ENCODE measurements at regions not wholly inside any gene's neighbourhood (a gene's known extent, or its start where the extent isn't known, plus 50 kb on each side); places are given as distances from the start of the nearest gene placed in this dataset.
"Not testable (repeated sequence)": the region's sequence is repeated elsewhere in the genome, so short reads cannot be mapped to it uniquely, and the experiment has no call there.

DNA sequence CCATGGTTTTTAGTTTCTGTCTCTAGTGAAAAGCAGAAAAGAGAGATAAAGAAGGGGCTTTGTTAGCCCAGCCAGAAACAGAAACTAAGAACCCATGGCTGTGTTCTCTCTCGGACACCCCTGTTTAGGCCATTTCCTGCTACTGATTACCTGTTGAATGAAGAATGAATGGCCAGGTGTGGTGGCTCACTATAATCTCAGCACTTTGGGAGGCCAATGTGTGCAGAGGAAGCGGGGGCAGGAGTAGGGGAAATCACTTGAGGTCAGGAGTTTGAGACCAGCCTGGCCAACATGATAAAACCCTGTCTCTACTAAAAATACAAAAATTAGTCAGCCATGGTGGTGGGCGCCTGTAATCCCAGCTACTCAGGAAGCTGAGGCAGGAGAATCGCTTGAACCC is 93.8 kb upstream of the MSH6 start:
- DNase-seq, result not testable (repeated sequence)

DNA sequence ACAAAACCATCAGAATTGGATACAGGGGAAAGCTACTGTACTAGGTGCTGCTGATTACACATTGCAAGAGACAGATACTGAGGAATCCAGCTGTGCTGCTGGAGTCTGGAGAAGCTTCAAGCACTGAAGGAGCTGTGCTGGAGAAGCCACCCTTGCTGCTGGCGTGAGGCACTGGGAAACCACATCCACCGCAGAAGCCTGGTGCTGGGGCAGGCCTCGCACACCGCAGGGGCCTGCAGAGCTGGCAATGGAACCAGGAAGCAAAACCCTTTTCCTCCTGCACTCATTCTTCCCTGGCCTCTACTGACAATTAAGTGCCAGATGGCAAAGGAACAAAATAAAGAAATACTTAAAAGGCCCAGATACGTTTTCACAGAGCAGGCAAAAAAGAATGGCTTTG is 94.4 kb upstream of the MSH6 start:
- peak; percentile 43 for DNase-seq

DNA sequence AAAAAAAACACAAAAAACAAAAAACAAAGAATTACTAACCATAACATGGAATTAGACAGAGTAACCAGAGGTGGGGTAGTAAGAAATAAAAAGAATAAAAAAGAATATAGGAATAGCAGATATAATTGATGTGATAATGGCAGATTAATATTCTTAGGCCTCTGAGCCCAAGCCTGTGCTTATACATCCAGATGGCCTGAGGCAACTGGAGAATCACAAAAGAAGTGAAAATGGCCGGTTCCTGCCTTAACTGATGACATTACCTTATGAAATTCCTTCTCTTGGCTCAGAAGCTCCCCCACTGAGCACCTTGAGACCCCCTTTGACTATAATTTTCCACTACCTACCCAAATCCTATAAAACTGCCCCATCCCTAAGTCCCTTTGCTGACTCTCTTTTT is 95.1 kb upstream of the MSH6 start:
- DNase-seq, result no peak

DNA sequence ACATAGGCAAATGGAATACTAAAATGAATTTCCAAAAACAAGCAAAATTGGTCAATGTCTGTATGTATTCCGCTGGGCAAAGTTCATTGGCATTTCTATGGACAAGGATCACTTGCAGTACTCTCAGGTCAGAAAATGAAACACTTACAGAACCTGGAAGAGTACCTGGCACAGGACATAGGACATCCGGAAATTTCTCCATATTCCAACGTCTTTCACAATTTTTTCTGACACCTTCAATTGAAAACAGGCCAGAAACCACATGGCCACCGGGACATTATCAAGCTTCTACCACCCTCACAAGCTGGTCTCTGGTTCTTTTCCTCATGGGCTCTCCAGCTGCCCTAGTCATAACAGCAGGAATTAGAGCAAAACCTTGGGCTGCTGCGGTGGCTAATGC is 96.9 kb upstream of the MSH6 start:
- DNase-seq, result no peak

DNA sequence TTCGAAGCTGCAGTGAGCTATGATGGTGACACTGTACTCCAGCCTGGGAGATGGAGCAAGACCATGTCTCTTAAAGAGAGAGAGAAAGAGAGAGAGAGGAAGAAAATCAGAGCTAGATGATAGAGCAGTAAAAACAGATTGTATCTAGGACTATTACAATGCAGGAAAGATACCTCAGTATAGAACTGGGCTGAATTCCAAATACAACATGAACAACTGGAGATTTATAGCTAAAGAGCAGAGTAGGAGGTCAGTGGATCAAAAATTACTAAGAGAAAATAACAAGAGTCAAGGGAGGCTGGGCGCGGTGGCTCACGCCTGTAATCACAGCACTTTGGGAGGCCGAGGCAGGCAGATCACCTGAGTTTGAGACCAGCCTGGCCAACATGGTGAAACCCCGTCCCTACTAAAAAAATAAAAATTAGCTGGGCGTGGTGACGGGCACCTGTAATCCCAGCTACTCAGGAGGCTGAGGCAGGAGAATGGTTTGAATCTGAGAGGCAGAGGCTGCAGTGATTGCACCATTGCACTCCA is 100.7 kb upstream of the MSH6 start:
- DNase-seq, result no peak

DNA sequence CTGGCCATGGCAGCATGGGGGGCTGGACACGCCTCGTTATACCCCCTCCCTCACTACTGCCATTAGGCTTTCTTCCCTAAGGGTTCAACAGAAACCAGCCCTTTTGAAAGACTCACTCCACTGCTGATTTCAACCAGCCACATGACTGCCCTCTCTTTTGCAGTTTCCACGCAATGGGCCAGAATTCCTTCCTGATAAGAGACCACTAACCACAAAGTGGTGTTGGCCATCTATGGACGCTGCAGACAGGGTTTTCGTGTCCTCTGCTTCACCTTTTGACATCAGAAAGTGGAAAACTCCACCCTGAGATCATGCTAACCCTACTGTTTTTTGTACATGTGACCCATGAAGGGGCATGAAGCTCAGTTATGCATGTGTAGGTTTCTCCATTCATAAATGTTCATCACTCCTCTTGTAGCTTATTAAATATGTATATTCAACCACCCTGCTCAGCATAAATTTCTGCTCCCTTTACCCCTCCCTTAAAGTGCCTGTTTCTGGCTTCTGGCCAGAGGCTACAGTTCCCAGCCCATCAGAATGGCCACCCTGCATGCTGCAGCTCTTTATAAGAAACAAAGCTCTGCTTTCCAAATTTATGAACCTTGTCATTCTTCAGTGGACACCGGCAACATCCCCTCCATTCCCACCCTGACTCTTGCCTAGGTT is 105.6 kb upstream of the KCNK12 start:
- DNase-seq, result no peak

DNA sequence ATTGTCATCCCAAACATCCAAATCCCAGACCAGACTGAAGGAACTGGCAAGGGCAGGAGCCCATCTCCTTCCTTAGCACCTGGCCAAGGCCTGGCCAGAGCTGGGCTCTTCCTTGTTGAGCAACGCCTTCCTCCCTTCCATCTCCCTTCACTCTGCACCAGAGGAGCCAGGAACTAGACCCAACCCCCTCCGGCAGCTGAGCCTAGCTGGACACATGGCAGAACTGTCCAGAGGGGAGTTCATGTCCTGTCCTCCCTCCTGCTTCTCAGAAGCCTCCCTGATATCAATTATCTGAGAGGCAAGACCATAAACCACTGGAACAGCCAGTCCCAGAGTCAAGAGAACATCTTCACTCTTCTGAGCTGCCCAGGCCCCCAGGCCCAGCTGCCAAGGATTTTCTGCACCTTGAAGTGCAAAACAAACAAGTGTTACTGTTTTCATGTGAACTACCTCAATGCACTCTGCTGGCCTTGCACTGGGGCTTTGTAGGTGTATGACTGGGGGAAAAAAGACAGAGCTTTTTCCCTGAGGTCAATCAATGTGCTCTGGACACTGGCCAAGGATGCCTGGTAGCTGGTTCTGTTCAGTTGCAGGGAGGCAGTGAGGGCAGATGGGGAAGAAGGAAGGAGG is 104.5 kb upstream of the KCNK12 start:
- peak; percentile 62 for DNase-seq

DNA sequence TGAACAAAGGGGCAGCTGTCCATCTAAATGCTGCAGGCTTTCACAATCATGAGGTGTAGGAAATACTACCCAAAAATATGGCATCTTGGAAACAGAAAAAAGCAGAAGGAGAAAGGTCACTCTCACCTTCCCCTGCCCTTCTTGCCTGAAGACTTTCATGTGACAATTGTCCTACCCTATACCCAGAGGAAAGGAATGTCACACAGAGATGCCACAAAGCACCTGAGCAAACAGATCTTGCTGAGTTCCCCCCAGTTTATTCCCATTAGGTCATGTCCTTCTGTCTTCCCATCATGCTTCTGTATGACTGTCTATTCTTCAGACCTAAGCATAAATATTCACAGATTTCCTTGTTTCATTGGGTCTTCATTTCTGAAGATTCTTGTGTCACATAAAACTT is 95.5 kb upstream of the KCNK12 start:
- peak; percentile 27 for DNase-seq

DNA sequence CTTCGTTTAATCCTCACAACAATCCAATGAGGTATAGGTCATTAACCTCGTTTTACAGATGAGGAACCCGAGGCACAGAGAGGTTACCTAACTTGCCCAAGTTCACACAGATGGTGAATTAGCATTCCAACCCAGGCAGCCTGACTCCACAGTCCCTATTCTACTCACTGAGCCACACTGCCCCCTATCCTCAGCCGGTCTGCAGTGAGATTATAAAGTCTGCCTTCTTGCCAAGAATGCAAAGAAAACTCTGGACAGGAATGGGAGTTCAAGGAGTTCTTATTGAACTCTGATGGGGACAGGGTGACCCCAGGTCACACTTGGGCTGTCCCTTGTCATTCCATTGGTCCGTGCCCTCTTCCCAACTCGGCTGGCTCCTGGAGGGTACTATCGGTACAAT is 94.0 kb upstream of the KCNK12 start:
- peak; percentile 22 for DNase-seq

DNA sequence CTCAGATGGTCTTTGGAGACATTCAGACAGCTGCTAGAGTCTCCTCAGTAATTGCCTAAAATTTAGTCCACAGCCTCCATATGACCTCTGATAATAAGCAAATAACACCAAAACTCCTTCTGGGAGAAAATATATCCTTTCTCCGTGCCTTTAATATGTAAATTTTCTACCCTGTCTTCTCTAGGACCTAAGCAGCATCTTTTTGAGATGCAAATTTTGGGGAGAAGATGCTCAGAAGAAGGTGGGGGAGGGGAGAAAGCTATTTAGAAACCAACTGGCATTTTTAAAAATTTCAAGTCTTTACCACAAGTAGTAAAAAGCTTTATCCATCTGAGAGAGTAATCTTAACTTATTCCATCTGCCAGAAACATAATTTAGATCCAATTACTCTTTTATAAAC is 91.8 kb upstream of the KCNK12 start:
- DNase-seq, result no peak

DNA sequence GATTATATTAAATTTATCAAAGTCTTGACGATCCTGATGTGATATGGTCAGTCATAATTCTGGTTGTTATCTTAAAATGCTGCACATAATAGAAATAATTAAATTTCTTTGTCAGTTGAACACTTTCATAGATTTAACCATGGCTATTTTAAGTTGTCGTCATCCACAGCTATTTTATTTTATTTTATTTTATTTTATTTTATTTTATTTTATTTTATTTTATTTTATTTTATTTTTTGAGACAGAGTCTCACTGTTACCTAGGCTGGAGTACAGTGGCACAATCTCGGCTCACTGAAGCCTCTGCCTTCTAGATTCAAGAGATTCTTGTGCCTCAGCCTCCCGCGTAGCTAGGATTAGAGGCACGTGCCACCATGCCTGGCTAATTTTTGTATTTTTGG is 90.5 kb upstream of the KCNK12 start:
- no peak for DNase-seq

DNA sequence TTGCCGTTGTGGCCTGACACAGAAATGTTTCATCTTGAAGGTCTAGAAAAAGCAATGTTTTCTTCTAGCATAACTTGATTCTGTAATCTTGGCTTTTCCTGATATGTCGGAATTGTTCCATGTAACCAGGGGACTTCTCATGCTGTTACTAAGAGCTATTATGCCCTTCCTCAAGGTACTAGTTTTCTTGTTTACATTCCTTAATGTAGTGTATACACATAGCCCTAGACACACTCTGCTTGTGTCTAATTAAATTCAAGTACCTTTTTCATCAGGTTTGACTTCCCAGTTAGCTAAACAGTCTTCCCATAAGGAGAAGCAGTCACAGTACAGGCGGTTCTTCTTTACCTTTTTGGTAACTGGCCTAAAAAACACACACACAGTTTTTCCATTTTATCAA is 89.4 kb upstream of the KCNK12 start:
- DNase-seq, result no peak

DNA sequence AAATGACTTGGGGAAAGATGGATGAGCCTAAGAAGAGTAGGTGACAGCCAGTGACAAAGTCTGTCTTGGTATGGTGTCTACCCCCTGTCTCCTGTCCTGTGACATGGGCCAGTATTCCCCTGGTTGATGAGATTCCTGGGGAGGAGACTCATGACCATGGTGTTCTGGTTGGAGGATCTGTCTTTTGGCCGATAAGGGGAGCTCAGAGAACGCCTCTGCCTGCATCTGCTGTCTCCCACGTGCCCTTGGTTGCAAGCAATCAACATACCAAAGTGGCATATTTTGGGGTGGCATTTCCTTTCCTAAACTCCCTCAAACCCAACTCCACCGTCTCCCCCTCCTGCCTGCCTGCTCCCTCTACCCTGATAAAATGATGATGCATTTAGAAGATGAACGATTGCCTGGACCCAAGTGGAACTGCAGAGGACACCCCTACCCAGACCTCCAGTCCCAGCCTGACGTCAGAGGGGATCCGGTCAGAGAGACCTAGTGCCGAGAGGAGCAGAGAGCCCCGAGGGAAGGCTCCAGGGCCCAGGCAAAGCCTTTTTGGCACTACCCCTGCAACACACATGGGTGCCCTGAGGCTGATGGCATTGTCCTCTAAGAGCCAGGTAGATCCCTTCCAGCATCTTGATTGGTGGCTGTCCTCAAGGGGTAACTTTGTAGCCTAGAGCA is 88.0 kb upstream of the KCNK12 start:
- no peak for DNase-seq

DNA sequence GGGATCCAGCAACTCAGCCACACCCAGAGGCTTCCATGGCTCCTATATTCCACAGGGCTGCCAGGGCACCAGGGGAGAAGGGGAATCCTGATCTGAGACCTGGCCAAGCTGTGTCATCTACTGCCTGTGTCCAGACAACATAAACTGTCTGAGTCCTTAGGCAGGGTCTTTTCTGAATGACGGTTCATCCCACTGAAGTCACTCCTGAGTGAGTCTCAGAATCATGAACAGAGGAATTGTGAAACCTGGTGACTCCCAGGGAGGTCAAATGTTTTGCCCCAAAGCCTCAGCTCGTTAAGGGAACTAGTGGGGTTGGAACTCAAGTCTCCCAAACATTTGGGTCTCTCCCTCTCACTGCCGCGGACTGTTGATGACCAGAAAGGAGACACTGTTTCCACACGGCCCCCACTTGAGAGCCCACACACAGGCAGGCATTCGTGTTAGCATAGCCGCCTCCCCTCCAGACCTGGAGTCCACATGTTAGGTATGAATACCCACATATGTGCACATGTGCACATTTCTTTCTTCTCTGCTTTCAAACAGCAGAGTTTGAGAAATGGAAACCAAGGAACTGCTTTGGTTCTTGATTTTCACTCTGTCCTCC is 87.2 kb upstream of the KCNK12 start:
- DNase-seq, result no peak

DNA sequence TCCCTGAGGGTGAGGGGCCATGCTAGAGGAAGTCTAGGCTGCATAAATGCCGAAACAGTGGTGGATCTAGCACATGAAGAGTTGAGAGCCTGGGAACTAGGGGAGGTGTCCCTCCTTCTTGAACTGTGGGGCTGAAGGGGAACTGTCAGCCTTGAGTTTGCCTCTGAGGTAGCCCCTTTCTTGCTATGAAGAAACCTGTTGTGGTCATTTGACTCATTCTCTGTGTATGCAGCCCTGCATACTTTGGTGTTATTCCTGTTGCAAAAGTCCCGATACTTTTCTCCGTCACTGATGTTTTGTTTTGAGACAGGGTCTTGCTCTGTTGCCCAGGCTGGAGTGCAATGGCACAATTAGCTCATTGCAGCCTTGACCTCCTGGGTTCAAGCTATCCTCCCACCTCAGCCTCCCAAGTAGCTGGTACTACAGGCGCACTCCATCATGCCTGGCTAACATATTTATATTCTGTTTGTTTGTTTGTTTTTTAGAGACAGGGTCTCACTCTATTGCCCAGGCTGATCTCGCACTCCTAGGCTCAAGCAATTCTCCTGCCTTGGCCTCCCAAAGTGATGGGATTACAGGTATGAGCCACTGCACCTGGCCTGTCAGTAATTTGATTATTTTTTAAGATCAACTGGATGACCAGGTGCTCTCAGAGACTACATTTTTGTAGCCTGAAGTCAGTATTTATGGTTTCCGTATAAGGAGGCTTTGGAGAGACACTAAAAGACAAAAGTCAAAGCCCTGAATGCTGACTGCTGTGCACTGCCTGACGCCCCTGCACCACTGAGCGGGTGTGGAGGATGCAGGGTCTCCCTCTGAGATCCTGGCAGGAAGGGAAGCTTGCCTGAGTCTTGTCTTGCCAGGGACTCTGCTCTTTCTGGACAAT is 86.2 kb upstream of the KCNK12 start:
- DNase-seq, result no peak

DNA sequence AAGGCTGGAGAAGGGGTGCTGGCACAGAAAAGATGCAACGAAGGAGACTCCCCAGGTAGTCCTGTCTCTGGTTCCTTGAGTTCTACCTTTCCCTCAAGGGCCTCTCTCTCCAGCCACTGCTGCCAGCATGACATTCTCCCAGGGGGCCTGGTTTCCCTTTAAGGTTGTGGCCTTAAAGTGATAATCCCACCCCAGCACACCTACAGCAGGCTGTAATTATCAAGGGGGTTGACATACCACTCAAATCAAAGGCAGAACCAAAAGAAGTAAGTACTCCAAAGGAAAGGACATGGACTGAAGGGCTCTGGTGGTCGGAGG is 84.7 kb upstream of the KCNK12 start:
- peak; percentile 50 for DNase-seq

DNA sequence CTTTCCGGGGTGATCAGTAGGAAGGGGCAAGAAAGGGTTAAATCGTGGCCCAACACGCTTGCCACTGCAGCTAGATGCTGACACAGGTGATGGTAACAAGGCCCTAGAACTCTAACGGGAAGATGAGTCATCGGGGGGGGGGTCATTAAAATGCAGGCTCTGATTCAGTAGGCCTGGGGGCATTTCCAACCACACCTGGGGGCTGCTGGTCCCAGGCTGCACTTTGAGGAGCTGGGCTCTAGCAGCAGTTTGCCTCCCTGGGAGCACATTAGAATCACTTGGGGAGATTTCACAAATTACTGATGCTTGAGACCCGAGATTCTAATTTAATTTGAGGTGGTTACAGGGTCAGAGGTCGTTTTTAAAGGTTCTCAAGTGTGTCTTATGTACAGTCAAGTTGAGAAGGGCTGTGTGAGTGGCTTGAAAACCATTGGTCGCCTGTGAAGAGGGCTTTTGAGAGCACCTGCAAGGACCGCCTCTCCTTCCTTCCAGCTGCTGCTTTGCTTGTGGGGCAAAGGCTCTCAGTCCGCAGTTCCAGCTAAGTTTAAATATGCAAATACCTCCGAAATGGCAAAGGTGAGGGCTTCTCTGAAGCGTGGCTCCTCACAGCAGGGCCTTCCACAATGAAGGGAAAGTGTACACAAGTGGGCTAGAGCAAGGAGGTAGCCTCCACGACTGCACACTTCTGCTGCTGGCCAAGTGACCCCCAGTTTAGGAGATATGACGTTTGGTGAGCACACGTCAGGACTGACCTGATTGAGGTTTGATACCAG is 84.2 kb upstream of the KCNK12 start:
- peak; percentile 90 for DNase-seq

DNA sequence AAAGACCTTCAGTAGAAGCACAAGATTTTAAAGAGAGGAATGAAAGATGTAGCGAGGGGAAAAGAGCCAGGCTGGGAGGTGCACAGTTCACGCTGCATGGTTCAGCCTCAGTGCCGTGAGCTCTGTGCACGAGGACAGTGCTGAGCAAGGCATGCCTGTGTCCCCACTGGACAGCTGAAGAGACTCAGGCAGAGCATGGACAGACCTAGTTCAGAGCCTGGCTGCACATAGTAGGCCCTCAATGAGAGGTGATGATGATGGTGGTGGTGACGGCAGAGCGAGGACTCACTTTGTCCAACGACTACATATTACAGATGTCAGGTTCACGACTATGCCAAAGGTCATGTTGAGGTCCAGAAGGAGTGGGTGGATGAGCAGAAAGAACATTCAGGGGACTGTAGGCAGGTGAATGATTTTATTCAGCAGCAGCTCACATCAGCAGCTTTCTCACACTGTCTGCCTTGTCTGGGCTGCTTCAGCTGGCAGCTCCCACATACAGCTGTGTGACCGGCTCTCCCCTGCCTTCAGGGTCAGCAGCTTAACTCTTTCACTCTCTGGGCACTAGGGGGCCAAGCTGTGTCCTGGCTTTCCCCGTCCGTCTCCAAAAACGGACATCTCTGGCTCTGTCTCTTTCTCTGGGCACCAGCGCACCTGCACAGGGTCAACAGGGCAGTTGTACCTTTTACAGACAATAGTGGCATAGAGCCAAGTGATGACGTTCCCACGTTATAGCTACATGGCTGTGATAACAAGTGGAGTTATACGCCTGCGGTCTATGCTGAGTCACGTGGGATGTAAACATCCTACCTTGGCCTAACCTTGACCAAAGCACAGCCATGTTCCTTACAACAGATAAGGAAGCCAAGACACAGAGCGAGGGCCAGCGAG is 83.4 kb upstream of the KCNK12 start:
- peak; percentile 95 for DNase-seq

DNA sequence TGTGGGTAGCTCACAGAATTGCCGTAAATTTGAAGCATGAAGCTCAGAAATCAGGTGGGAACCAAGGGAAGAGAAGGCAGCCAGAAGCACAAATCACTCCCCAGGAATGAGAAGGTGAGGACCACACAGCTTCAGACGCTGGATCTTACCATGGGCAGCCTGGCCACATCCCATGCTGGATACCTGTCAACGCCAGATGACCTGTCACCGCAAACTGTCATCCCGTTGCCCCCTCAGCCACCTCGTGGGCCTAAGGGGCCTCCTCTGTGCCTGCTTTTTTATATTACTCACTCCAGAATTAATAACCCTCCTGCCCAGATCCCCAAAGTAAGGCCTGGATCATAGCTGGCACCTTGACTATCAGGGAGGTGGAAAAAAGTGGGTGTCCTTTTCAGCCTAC is 82.3 kb upstream of the KCNK12 start:
- no peak for DNase-seq

DNA sequence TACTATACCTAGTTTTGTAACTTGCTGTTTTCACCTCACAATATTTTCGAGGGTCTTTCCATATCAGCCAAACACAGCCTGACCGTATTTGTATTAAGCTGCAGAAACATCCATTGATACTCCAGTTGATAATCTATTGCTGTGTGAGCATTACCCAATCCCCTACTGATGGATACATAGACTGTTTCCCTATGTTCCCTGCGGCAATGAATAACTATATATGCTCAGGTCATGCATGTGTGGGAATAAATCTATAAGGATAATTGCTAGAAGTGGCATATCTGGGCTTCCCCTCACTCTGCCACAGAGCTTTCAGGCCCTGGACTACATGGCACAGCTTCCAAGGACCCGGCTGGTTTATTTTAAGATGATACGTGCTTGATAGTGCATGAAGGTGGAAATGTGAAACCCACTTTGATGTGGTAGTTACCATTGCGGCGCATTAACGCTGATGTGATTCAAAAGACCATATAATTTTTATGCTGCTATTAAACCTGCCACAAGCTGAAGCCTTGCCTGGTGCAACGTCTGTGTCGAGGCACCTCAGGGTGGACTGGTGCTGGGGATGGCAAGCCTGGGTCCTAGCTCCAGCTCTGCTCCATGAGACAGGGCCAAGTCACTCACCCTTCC is 81.4 kb upstream of the KCNK12 start:
- peak; percentile 21 for DNase-seq

DNA sequence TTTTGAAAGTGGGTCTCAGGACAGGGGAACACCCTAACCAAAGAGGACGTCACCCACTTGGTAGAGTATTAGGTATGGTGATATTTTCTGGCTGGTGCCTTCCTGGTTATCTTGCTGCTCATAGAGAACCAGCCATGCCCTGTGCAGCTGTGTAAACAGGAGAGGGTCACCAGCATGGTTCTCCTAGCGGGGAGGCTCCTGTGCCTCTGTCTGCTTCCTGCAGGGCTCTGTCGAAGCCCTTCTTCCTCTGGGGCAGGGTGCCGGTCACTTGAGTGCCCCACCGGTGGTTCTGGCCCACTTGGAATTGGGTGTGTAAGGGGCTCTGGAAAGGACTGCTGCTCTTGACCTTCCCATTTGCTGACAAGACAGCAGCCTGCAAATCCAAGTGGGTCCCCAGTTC is 80.5 kb upstream of the KCNK12 start:
- DNase-seq, result peak; percentile 94

Data from DMS53 (cell line).